Astrocyte (in vitro differentiated cells and primary cell): ENCODE measurements at regions not wholly inside any gene's neighbourhood (a gene's known extent, or its start where the extent isn't known, plus 50 kb on each side); places are given as distances from the start of the nearest gene placed in this dataset.

Experiments used
- EZH2 ChIP-seq: IDR thresholded peaks from 2 replicates; pipeline ENCODE4 v1.6.1; 2012; ENCODE audit warnings: mild to moderate bottlenecking, low read length, inconsistent platforms; ENCODE audit not compliant: insufficient read depth
- TF ChIP-seq, protein P1 (sequence below): IDR thresholded peaks from 2 replicates; pipeline ENCODE4 v1.5.1; 2011; ENCODE audit warnings: low read depth, mild to moderate bottlenecking, inconsistent platforms, low read length, moderate library complexity; ENCODE audit not compliant: insufficient read depth

DNA sequence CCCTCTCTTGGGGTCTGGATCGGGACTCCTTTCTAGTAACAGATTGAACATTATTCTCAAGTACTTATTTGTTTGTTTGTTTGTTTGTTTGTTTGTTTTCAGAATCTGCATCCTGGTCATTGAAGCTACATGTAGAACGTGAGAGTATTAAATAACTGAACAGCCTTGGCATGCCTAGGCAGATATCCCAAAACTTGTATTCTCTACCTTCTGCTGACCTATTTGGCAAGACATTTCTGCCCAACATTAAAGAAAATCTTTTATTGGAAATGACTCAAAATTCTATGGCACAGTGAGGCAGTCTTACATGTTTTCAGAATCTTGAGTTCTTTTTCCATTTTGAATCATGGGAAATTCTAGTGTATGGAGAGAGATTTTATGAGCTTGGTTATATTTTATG is 165.1 kb upstream of the CNOT2 start:
- TF ChIP-seq, protein P1, sequence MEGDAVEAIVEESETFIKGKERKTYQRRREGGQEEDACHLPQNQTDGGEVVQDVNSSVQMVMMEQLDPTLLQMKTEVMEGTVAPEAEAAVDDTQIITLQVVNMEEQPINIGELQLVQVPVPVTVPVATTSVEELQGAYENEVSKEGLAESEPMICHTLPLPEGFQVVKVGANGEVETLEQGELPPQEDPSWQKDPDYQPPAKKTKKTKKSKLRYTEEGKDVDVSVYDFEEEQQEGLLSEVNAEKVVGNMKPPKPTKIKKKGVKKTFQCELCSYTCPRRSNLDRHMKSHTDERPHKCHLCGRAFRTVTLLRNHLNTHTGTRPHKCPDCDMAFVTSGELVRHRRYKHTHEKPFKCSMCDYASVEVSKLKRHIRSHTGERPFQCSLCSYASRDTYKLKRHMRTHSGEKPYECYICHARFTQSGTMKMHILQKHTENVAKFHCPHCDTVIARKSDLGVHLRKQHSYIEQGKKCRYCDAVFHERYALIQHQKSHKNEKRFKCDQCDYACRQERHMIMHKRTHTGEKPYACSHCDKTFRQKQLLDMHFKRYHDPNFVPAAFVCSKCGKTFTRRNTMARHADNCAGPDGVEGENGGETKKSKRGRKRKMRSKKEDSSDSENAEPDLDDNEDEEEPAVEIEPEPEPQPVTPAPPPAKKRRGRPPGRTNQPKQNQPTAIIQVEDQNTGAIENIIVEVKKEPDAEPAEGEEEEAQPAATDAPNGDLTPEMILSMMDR = no peak
- no peak for TF ChIP-seq EZH2
